ENCODE measurements at regions not wholly inside any gene's neighbourhood (a gene's known extent, or its start where the extent isn't known, plus 50 kb on each side); places are given as distances from the start of the nearest gene placed in this dataset.

- H3K27ac ChIP-seq, result no peak overlapping the region
- no peak for DNase-seq
- no peaks in the 10 kb centered on the region for H3K36me3 ChIP-seq
- H3K4me1 ChIP-seq, result no peaks in the 10 kb centered on the region
- intact Hi-C loops (cut with DNase I), result no loop called here
- TF ChIP-seq CTCF (IDR thresholded peaks at IDR 0.05), result no peak
- no peak for TF ChIP-seq POLR2A (IDR thresholded peaks at IDR 0.05)
- no peaks in the 10 kb centered on the region for H3K27me3 ChIP-seq
- H3K9me3 ChIP-seq, result peaks cover 0 to 10% (median 0%) of the 10 kb centered on the region in 3 donors
- WGBS, 2 donors, result 41 to 63% methylated on average over 2 of the region's 2 CpGs
- H3K4me3 ChIP-seq, result no peak overlapping the region
These were observed 227.0 kb downstream of the INHBA start for GRCh38 chr7:41475801-41476459.

- H3K4me1 ChIP-seq, result no peaks in the 10 kb centered on the region
- DNase-seq, result no peak
- no peaks in the 10 kb centered on the region for H3K36me3 ChIP-seq
- H3K9me3 ChIP-seq, result no peaks in the 10 kb centered on the region
- no peak overlapping the region for H3K4me3 ChIP-seq
- intact Hi-C loops (cut with DNase I), result no loop called here
- no peak overlapping the region for H3K27ac ChIP-seq
- 75 to 76% methylated on average over 4 of the region's 4 CpGs for WGBS, 2 donors
- TF ChIP-seq CTCF (IDR thresholded peaks at IDR 0.05) (no peak), POLR2A (IDR thresholded peaks at IDR 0.05) (no peak)
- no peaks in the 10 kb centered on the region for H3K27me3 ChIP-seq
These were observed 230.3 kb downstream of the INHBA start for GRCh38 chr7:41472427-41473125.

GRCh38 chr7:41470081-41470480 lies 232.8 kb downstream of the INHBA start:
- Histone ChIP-seq H3K27me3 (no peaks in the 10 kb centered on the region), H3K36me3 (no peaks in the 10 kb centered on the region), H3K27ac (no peak overlapping the region), H3K4me1 (no peaks in the 10 kb centered on the region), H3K4me3 (no peak overlapping the region), H3K9me3 (no peaks in the 10 kb centered on the region)
- 88 to 91% methylated on average over 2 to 5 of the region's 5 CpGs for WGBS, 2 donors
- intact Hi-C loops (cut with DNase I), result no loop called here
- no peak for DNase-seq
- no peak for TF ChIP-seq CTCF (IDR thresholded peaks at IDR 0.05)
- TF ChIP-seq POLR2A (IDR thresholded peaks at IDR 0.05), result no peak

GRCh38 chr7:41467596-41467995 lies 235.3 kb downstream of the INHBA start:
- intact Hi-C loops (cut with DNase I), result no loop called here
- WGBS, 2 donors, result 100% methylated on average over 2 of the region's 2 CpGs
- Histone ChIP-seq H3K4me1 (no peaks in the 10 kb centered on the region), H3K27me3 (no peaks in the 10 kb centered on the region), H3K9me3 (no peaks in the 10 kb centered on the region), H3K4me3 (no peak overlapping the region), H3K36me3 (no peaks in the 10 kb centered on the region), H3K27ac (no peak overlapping the region)
- TF ChIP-seq POLR2A (IDR thresholded peaks at IDR 0.05), result no peak
- TF ChIP-seq CTCF (IDR thresholded peaks at IDR 0.05), result no peak
- DNase-seq, result no peak

- intact Hi-C loops (cut with DNase I), result no loop called here
- no peaks in the 10 kb centered on the region for H3K4me1 ChIP-seq
- H3K27me3 ChIP-seq, result no peaks in the 10 kb centered on the region
- DNase-seq, result no peak
- no peaks in the 10 kb centered on the region for H3K36me3 ChIP-seq
- no peak overlapping the region for H3K4me3 ChIP-seq
- no peak overlapping the region for H3K27ac ChIP-seq
- WGBS, 2 donors, result 69 to 77% methylated on average over 6 of the region's 6 CpGs
- TF ChIP-seq CTCF (IDR thresholded peaks at IDR 0.05) (no peak), POLR2A (IDR thresholded peaks at IDR 0.05) (no peak)
- no peaks in the 10 kb centered on the region for H3K9me3 ChIP-seq
These were observed 236.0 kb downstream of the INHBA start for GRCh38 chr7:41466760-41467384.
